SK-N-DZ (cell line): ENCODE measurements at regions not wholly inside any gene's neighbourhood (a gene's known extent, or its start where the extent isn't known, plus 50 kb on each side); places are given as distances from the start of the nearest gene placed in this dataset.
"Not testable (repeated sequence)": the region's sequence is repeated elsewhere in the genome, so short reads cannot be mapped to it uniquely, and the experiment has no call there.

Experiments used
- DNase-seq: peaks from one replicate; pipeline ENCODE4 v3.0.0-alpha.2; 2015; ENCODE audit warnings: low spot score

GRCh38 chr12:74250891-74251290 lies 286.7 kb upstream of the ATXN7L3B start:
- DNase-seq: no peak

GRCh38 chr12:74253826-74254225 lies 283.8 kb upstream of the ATXN7L3B start:
- not testable (repeated sequence) for DNase-seq

- no peak for DNase-seq
These were observed 282.9 kb upstream of the ATXN7L3B start for GRCh38 chr12:74254784-74255183.

GRCh38 chr12:74259199-74259598 lies 278.4 kb upstream of the ATXN7L3B start:
- no peak for DNase-seq

- no peak for DNase-seq
These were observed 272.9 kb upstream of the ATXN7L3B start for GRCh38 chr12:74264692-74265091.

GRCh38 chr12:74269355-74269754 lies 268.3 kb upstream of the ATXN7L3B start:
- not testable (repeated sequence) for DNase-seq

GRCh38 chr12:74280156-74280655 lies 257.4 kb upstream of the ATXN7L3B start:
- DNase-seq: no peak

- not testable (repeated sequence) for DNase-seq
These were observed 256.0 kb upstream of the ATXN7L3B start for GRCh38 chr12:74281401-74282180.

- DNase-seq: no peak
These were observed 254.0 kb upstream of the ATXN7L3B start for GRCh38 chr12:74283646-74284045.

- DNase-seq: peak; percentile 18
These were observed 251.9 kb upstream of the ATXN7L3B start for GRCh38 chr12:74285773-74286172.

- DNase-seq: peak; percentile 37
These were observed 251.4 kb upstream of the ATXN7L3B start for GRCh38 chr12:74286254-74286653.

GRCh38 chr12:74292351-74293194 lies 245.1 kb upstream of the ATXN7L3B start:
- DNase-seq: no peak

GRCh38 chr12:74293689-74294131 lies 243.9 kb upstream of the ATXN7L3B start:
- DNase-seq: no peak

- peak; percentile 65 for DNase-seq
These were observed 220.5 kb upstream of the ATXN7L3B start for GRCh38 chr12:74317078-74317601.

- DNase-seq: no peak
These were observed 219.9 kb upstream of the ATXN7L3B start for GRCh38 chr12:74317741-74318140.

GRCh38 chr12:74319886-74320285 lies 217.7 kb upstream of the ATXN7L3B start:
- DNase-seq: no peak

GRCh38 chr12:74321381-74321780 lies 216.3 kb upstream of the ATXN7L3B start:
- no peak for DNase-seq

GRCh38 chr12:74322792-74323191 lies 214.8 kb upstream of the ATXN7L3B start:
- no peak for DNase-seq

GRCh38 chr12:74328623-74329022 lies 209.0 kb upstream of the ATXN7L3B start:
- no peak for DNase-seq

- no peak for DNase-seq
These were observed 202.9 kb upstream of the ATXN7L3B start for GRCh38 chr12:74334780-74335179.

- DNase-seq: no peak
These were observed 199.7 kb upstream of the ATXN7L3B start for GRCh38 chr12:74337951-74338350.

- DNase-seq: no peak
These were observed 198.4 kb upstream of the ATXN7L3B start for GRCh38 chr12:74339211-74339610.
